ENCODE measurements at regions not wholly inside any gene's neighbourhood (a gene's known extent, or its start where the extent isn't known, plus 50 kb on each side); places are given as distances from the start of the nearest gene placed in this dataset.

- intact Hi-C loops (cut with DNase I) = no loop called here
These were observed 311.9 kb upstream of the JARID2 start for GRCh38 chr6:14934013-14934412.

DNA sequence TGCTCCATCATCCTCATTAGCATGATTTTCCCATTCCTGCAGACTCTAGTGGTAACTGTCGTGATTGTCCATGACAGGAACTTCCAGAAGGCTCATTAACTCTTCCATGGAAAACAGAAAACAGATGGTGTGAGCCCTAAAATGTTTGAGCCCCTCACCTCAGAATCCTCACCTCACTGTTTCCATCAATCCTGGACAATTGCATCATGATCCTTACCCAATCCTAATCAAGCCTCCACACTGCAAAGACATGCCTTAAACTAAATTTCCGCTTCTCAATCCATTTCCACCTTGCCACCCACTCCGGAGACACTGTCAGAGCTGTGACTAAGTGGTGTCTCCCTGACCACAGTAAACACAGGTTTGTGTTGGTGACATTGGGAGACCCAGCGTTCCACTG, 311.0 kb upstream of the JARID2 start:
- no peak for DNase-seq (ENCODE audit: low spot score)
- intact Hi-C loops (cut with DNase I) = no loop called here

More at GRCh38 chr6:14934013-14934412, 311.9 kb upstream of the JARID2 start:
- DNase-seq (ENCODE audit: low spot score) = no peak

GRCh38 chr6:14936861-14937260, 309.0 kb upstream of the JARID2 start:
- intact Hi-C loops (cut with DNase I) = no loop called here
- no peak for DNase-seq (ENCODE audit: low spot score)

DNA sequence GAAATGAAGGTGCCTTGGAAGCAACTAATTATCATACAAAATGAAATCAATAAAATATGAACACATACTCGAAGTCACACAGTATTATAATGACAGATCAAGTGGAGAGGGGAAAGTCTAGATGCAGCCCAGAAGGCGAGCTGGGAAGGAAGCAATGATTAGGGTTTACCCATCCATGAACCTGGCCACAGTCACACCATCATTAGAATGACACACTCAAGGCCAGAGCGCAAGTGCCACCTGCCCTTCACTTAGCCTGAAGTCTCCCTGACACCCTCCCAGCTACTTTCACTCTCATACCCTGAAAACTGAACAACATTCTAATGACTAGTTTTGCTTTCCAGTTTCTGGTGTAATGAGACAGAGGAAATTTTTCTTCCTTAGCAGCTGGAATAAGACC, 302.8 kb upstream of the JARID2 start:
- intact Hi-C loops (cut with DNase I) = no loop called here

GRCh38 chr6:14944593-14944992, 301.3 kb upstream of the JARID2 start:
- intact Hi-C loops (cut with DNase I) = no loop called here
- DNase-seq (ENCODE audit: low spot score) = no peak

More for the DNA sequence above, 302.8 kb upstream of the JARID2 start:
- DNase-seq (ENCODE audit: low spot score) = no peak

DNA sequence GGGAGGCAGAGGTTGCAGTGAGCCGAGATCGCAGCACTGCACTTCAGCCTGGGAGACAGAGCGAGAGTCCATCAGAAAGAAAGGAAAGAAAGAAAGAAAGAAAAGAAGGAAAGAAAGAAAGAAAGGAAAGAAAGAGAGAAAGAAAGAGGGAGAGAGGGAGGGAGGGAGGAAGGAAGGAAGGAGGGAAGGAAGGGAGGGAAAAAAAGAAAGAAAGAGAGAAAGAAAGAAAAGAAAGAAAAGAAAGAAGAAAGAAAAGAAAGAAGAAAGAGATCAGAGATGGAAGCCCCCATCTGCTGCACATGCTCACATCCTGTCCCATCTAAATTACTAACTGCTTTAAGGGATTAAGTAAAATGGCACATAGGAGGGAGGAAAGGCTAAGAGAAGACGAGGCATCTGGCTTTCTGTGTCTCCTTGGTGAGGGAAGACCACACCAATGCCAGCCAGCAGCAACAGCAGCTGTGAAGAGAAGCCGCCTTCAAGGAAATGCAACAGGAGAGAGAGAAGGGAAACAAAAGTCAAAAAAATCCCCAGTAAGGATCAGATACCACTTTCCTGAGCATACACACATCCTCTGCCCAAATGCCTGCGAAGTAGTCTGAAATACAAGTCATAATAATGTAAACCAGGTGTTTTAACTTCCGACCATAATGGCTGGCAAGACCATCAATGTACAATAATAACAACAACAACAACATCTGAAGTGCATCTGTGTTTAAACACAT, 300.2 kb upstream of the JARID2 start:
- DNase-seq (ENCODE audit: low spot score) = no peak
- intact Hi-C loops (cut with DNase I) = no loop called here

GRCh38 chr6:14946753-14947152, 299.1 kb upstream of the JARID2 start:
- intact Hi-C loops (cut with DNase I) = no loop called here
- DNase-seq (ENCODE audit: low spot score) = no peak

- intact Hi-C loops (cut with DNase I) = no loop called here
- DNase-seq (ENCODE audit: low spot score) = no peak
These were observed 297.2 kb upstream of the JARID2 start for GRCh38 chr6:14948586-14949245.

- intact Hi-C loops (cut with DNase I) = no loop called here
- DNase-seq (ENCODE audit: low spot score) = no peak
These were observed 295.5 kb upstream of the JARID2 start for GRCh38 chr6:14950103-14950969.

DNA sequence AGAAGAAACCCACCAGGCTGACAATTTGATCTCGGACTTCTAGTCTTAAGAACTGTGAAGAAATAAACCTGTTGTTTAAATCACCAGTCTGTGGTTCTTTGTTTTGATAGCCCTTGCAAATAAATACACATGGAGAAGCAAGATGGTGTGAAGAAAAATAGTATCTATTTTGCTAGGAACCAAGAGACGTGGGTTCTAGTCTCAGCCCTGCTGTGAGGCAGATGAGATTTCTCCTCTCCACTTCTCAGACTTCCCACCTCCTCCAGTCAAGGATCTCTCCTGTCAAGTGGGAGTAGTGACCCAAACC, 294.9 kb upstream of the JARID2 start:
- DNase-seq (ENCODE audit: low spot score) = no peak
- intact Hi-C loops (cut with DNase I) = no loop called here

GRCh38 chr6:14951704-14952103, 294.2 kb upstream of the JARID2 start:
- intact Hi-C loops (cut with DNase I) = no loop called here
- DNase-seq (ENCODE audit: low spot score) = no peak

GRCh38 chr6:14953836-14954235, 292.0 kb upstream of the JARID2 start:
- intact Hi-C loops (cut with DNase I) = no loop called here
- no peak for DNase-seq (ENCODE audit: low spot score)

DNA sequence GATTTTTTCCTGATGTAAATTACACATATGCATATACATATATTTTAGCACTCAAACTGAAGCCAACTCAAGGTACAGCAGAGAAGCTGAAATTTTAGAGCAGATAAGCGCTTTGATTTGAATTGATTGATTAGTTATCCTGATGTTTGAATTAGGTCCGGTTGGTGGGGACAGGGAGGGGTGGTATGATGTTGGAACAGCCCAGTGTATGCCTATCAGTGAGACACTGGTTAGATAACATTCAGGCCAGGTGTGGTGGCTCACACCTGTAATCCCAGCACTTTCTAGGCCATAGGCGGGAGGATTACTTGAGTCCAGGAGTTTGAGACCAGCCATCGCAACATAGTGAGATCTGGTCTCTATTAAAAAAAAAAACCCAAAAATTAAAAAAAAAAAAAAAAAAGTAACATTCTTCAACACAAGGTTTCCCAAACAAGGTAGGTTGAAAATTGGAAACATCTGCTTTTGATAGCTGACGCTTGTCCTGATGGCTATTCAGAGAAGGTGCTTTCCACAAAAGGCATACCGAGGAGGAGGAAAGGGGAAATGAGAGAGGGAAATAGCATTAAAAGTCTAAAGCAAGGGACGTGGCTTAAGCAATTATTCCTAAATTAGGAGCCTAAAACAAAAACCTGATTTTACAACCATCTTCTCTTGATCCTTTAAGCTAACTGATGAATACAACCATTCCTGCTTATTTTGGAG, 288.4 kb upstream of the JARID2 start:
- intact Hi-C loops (cut with DNase I) = no loop called here
- DNase-seq (ENCODE audit: low spot score) = no peak

DNA sequence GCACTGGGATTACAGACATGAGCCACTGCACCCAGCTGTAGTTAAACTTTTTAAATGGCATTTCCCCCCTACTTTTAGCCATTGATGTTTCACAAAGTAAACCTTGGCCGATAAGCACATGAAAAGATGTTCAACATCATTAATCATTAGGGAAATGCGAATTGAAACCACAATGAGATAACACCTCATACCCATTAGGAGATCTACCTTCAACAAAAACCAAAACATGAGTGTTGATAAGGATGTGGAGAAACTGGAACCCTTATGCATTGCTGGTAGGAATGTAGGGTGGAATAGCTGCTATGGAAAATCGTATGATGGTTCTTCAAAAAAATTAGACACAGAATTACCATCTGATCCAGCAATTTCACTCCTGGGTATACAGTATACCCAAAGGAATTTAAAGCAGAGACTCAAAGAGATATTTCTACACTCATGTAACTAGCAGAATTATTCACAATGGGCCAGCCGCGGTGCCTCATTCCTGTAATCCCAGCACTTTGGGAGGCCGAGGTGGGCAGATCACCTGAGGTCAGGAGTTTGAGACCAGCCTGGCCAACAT, 286.5 kb upstream of the JARID2 start:
- no peak for DNase-seq (ENCODE audit: low spot score)

DNA sequence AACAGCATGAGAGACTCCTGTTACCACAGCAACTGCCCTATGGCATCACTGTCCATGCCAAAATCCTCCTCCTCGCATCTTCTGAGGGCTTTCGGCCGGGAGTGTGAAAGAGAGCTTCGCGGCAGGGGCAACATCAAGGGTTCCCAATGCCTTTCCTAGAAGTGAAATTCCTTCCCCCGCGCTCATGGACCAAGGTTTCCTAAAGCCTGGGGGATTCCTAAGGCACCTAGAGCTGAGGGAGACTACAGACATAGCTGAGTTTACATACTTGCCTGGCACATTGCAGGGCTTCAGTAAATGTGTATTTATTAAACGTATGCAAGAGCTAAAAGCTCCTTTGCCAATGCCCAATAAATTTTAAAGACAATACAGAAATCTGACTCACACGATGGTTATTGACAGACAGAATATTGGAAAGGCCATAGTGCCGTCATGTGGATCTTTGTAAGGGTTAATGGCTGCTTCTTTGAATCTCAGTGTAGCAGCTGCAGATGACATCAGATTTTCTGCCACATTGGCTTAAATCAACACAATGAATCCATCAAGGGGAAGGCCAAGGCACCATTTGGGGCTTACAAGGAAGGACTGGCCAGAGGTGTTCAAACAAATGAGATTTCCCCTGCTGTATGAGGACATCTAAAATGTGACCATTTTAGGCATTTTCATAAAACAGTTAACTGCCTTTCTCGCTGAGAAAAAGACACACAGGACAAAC, 281.2 kb upstream of the JARID2 start:
- intact Hi-C loops (cut with DNase I) = no loop called here
- DNase-seq (ENCODE audit: low spot score) = no peak

More for the DNA sequence above, 286.5 kb upstream of the JARID2 start:
- intact Hi-C loops (cut with DNase I) = no loop called here

GRCh38 chr6:14965424-14966075, 280.3 kb upstream of the JARID2 start:
- no peak for DNase-seq (ENCODE audit: low spot score)
- intact Hi-C loops (cut with DNase I) = no loop called here

- intact Hi-C loops (cut with DNase I) = no loop called here
- DNase-seq (ENCODE audit: low spot score) = no peak
These were observed 279.6 kb upstream of the JARID2 start for GRCh38 chr6:14966096-14966905.
